ENCODE measurements at regions not wholly inside any gene's neighbourhood (a gene's known extent, or its start where the extent isn't known, plus 50 kb on each side); places are given as distances from the start of the nearest gene placed in this dataset.
"Not testable (repeated sequence)": the region's sequence is repeated elsewhere in the genome, so short reads cannot be mapped to it uniquely, and the experiment has no call there.

- Histone ChIP-seq H3K4me1 (ENCODE audit: control insufficient read depth, extremely low read depth, insufficient read depth, low read length) (no peaks in the 10 kb centered on the region), H3K9me3 (replicated peaks; ENCODE audit: control insufficient read depth, insufficient read depth, low read length) (peaks cover 2% of the 10 kb centered on the region), H3K36me3 (ENCODE audit: control insufficient read depth in 2 of 2, extremely low read depth in 1 of 2, insufficient read depth in 2 of 2, low read length in 2 of 2) (no peaks in the 10 kb centered on the region), H4K20me1 (replicated peaks; ENCODE audit: control insufficient read depth, extremely low read depth, insufficient read depth, low read length) (no peaks in the 10 kb centered on the region), H3K4me3 (replicated peaks in 1 of 3; ENCODE audit: insufficient read depth in 1 of 3, low read depth in 1 of 3, low read length in 3 of 3) (no peak overlapping the region), H3K4me2 (ENCODE audit: insufficient read depth, low read length) (no peak overlapping the region), H3K27ac (ENCODE audit: insufficient read depth, low read depth, low read length) (no peak overlapping the region), H3K27me3 (ENCODE audit: control insufficient read depth in 2 of 2, insufficient read depth in 2 of 2, low read length in 2 of 2) (no peaks in the 10 kb centered on the region), H3K79me2 (ENCODE audit: control insufficient read depth, insufficient read depth, low read length) (no peaks in the 10 kb centered on the region), H3K9me1 (replicated peaks; ENCODE audit: control insufficient read depth, extremely low read depth, insufficient read depth, low read length) (no peaks in the 10 kb centered on the region), H3K9ac (replicated peaks; ENCODE audit: extremely low read depth, insufficient read depth, low read length) (no peak overlapping the region), H2AFZ (ENCODE audit: low read depth, low read length) (no peak overlapping the region)
- DNase-seq (ENCODE audit: low read depth, low spot score) = no peak
- intact Hi-C loops (cut with micrococcal nuclease) = no loop called here
- CTCF ChIA-PET = no interaction called here
- POLR2A ChIA-PET = no interaction called here
- dilution Hi-C loops (cut with MboI; ENCODE audit: extremely low pct_ligation_motif_present, low sequenced_read_pairs) = no loop called here
- TF ChIP-seq POLR2A (IDR thresholded peaks at IDR 0.05; ENCODE audit: low read depth, low read length) (no peak), JUN (IDR thresholded peaks at IDR 0.05; ENCODE audit: borderline replicate concordance, insufficient read depth, insufficient read length, low read depth) (no peak), MAX (IDR thresholded peaks at IDR 0.05; ENCODE audit: insufficient read depth, insufficient read length) (no peak), EZH2 (IDR thresholded peaks at IDR 0.05; ENCODE audit: borderline replicate concordance, low read depth, low read length, severe bottlenecking) (no peak), GATA2 (IDR thresholded peaks at IDR 0.05; ENCODE audit: insufficient read depth, insufficient read length, low read depth, low read length) (no peak), CTCF (IDR thresholded peaks at IDR 0.05; ENCODE audit: extremely low read depth in 1 of 2, insufficient read depth in 1 of 2, low read depth in 1 of 2, low read length in 2 of 2) (no peak), FOS (IDR thresholded peaks at IDR 0.05; ENCODE audit: borderline replicate concordance, insufficient read depth, low read length) (no peak), MYC (IDR thresholded peaks at IDR 0.05; ENCODE audit: low read depth, low read length) (no peak)
- BruUV-seq (replicated peaks) = no TSS peak
- no peak for FAIRE-seq
Observed at GRCh38 chr13:62110079-62110478, 694.4 kb upstream of the PCDH20 start.

GRCh38 chr13:62104136-62104535 is 688.5 kb upstream of the PCDH20 start:
- H3K79me2 ChIP-seq (ENCODE audit: control insufficient read depth, insufficient read depth, low read length); H3K4me1 ChIP-seq (ENCODE audit: control insufficient read depth, extremely low read depth, insufficient read depth, low read length); H3K27me3 ChIP-seq (ENCODE audit: control insufficient read depth in 2 of 2, insufficient read depth in 2 of 2, low read length in 2 of 2); intact Hi-C loops (cut with micrococcal nuclease); H3K27ac ChIP-seq (ENCODE audit: insufficient read depth, low read depth, low read length); POLR2A ChIA-PET; H3K4me3 ChIP-seq (replicated peaks in 1 of 3; ENCODE audit: insufficient read depth in 1 of 3, low read depth in 1 of 3, low read length in 3 of 3); H2AFZ ChIP-seq (ENCODE audit: low read depth, low read length); FAIRE-seq; H3K9ac ChIP-seq (replicated peaks; ENCODE audit: extremely low read depth, insufficient read depth, low read length); H3K36me3 ChIP-seq (ENCODE audit: control insufficient read depth in 2 of 2, extremely low read depth in 1 of 2, insufficient read depth in 2 of 2, low read length in 2 of 2); dilution Hi-C loops (cut with MboI; ENCODE audit: extremely low pct_ligation_motif_present, low sequenced_read_pairs); CTCF ChIA-PET; DNase-seq (ENCODE audit: low read depth, low spot score); H3K9me3 ChIP-seq (replicated peaks; ENCODE audit: control insufficient read depth, insufficient read depth, low read length); H4K20me1 ChIP-seq (replicated peaks; ENCODE audit: control insufficient read depth, extremely low read depth, insufficient read depth, low read length); H3K4me2 ChIP-seq (ENCODE audit: insufficient read depth, low read length); BruUV-seq (replicated peaks); H3K9me1 ChIP-seq (replicated peaks; ENCODE audit: control insufficient read depth, extremely low read depth, insufficient read depth, low read length): not testable (repeated sequence)

All from endothelial cell of umbilical vein (primary cell).